ENCODE measurements at regions not wholly inside any gene's neighbourhood (a gene's known extent, or its start where the extent isn't known, plus 50 kb on each side); places are given as distances from the start of the nearest gene placed in this dataset.

DNA sequence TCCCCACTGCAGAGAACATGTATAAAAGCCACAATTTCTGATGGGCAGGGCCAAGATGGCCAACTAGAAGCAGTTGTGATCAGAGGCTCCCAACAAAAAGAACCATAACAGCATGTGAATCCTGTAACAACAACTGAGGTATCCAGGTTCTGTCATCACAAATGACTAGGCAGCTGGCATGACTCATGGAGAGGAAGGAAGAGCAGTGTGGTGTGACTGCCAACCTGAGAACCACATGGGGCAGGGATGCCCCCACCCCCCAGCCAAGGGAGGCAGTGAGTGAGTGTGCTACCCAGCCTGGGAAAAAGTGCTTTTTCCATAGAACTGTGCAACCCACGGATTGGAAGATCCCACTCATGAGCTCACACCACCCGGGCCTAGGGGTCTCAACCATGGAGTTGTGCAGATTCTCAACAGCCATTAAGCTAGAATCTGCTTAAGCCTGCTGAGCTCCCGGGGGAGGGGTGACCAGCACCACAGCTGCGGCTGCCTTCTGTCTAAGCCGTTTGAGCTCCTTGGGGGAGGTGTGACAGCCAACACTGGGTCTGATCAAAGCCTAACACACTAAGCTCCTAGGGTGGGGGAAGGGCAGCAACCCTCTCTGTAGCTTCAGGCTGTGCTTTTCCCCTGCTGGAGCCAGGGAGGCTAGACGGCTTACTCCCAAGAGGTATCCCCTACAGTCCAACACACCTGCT, 80.1 kb upstream of the DMAC1 start:
- no peak for TF ChIP-seq CTCF (IDR thresholded peaks at IDR 0.05; ENCODE audit: extremely low read depth in 1 of 2, insufficient read depth in 1 of 2, low read depth in 1 of 2, low read length in 2 of 2)
- TF ChIP-seq EZH2 (IDR thresholded peaks at IDR 0.05; ENCODE audit: borderline replicate concordance, low read depth, low read length, severe bottlenecking): no peak
- TF ChIP-seq MAX (IDR thresholded peaks at IDR 0.05; ENCODE audit: insufficient read depth, insufficient read length): no peak
- no peak for TF ChIP-seq POLR2AphosphoS5 (IDR thresholded peaks at IDR 0.05; ENCODE audit: insufficient read depth, low read depth, low read length)
- TF ChIP-seq POLR2A (IDR thresholded peaks at IDR 0.05; ENCODE audit: low read depth, low read length): no peak
- no peak for TF ChIP-seq MYC (IDR thresholded peaks at IDR 0.05; ENCODE audit: low read depth, low read length)
- TF ChIP-seq JUN (IDR thresholded peaks at IDR 0.05; ENCODE audit: borderline replicate concordance, insufficient read depth, insufficient read length, low read depth): no peak

Measured in endothelial cell of umbilical vein (primary cell).